ENCODE measurements at regions not wholly inside any gene's neighbourhood (a gene's known extent, or its start where the extent isn't known, plus 50 kb on each side); places are given as distances from the start of the nearest gene placed in this dataset.

GRCh38 chr20:57860576-57860975 lies 150.8 kb upstream of the PMEPA1 start:
- no peaks in the 10 kb centered on the region for H3K36me3 ChIP-seq
- no peaks in the 10 kb centered on the region for H3K27me3 ChIP-seq
- no peaks in the 10 kb centered on the region for H3K4me1 ChIP-seq
- TF ChIP-seq CTCF (IDR thresholded peaks at IDR 0.05): no peak
- TF ChIP-seq EP300 (IDR thresholded peaks at IDR 0.05): no peak
- no peak for TF ChIP-seq POLR2A (IDR thresholded peaks at IDR 0.05)
- no peak overlapping the region for H3K4me3 ChIP-seq
- H3K9me3 ChIP-seq: no peaks in the 10 kb centered on the region
- DNase-seq (ENCODE audit: low spot score in 2 of 2): no peak
- WGBS, 2 donors: 89 to 98% methylated on average over 6 of the region's 6 CpGs
- H3K27ac ChIP-seq: no peak overlapping the region

- H3K4me3 ChIP-seq: no peak overlapping the region
- no peak for DNase-seq (ENCODE audit: low spot score in 2 of 2)
- H3K27me3 ChIP-seq: no peaks in the 10 kb centered on the region
- H3K27ac ChIP-seq: no peak overlapping the region
- WGBS, 2 donors: 96 to 97% methylated on average over 2 of the region's 2 CpGs
- H3K36me3 ChIP-seq: no peaks in the 10 kb centered on the region
- no peaks in the 10 kb centered on the region for H3K4me1 ChIP-seq
- TF ChIP-seq CTCF (IDR thresholded peaks at IDR 0.05): no peak
- TF ChIP-seq POLR2A (IDR thresholded peaks at IDR 0.05): no peak
- TF ChIP-seq EP300 (IDR thresholded peaks at IDR 0.05): no peak
- H3K9me3 ChIP-seq: no peaks in the 10 kb centered on the region
These were observed 148.2 kb upstream of the PMEPA1 start for GRCh38 chr20:57857969-57858368.

- H3K27me3 ChIP-seq: no peaks in the 10 kb centered on the region
- TF ChIP-seq EP300 (IDR thresholded peaks at IDR 0.05) (no peak), POLR2A (IDR thresholded peaks at IDR 0.05) (no peak), CTCF (IDR thresholded peaks at IDR 0.05) (no peak)
- WGBS, 2 donors: 93 to 95% methylated on average over 2 of the region's 2 CpGs
These were observed 147.3 kb upstream of the PMEPA1 start for GRCh38 chr20:57857118-57857517.

GRCh38 chr20:57856658-57857057 lies 146.8 kb upstream of the PMEPA1 start:
- Histone ChIP-seq H3K4me1 (no peaks in the 10 kb centered on the region), H3K36me3 (no peaks in the 10 kb centered on the region), H3K4me3 (no peak overlapping the region), H3K27me3 (no peaks in the 10 kb centered on the region), H3K9me3 (no peaks in the 10 kb centered on the region), H3K27ac (no peak overlapping the region)
- DNase-seq (ENCODE audit: low spot score in 2 of 2): no peak
- WGBS, 2 donors: 95 to 100% methylated on average over 2 of the region's 2 CpGs
- TF ChIP-seq POLR2A (IDR thresholded peaks at IDR 0.05) (no peak), CTCF (IDR thresholded peaks at IDR 0.05) (no peak), EP300 (IDR thresholded peaks at IDR 0.05) (no peak)

More at GRCh38 chr20:57857118-57857517, 147.3 kb upstream of the PMEPA1 start:
- Histone ChIP-seq H3K4me3 (no peak overlapping the region), H3K4me1 (no peaks in the 10 kb centered on the region), H3K27ac (no peak overlapping the region), H3K9me3 (no peaks in the 10 kb centered on the region), H3K36me3 (no peaks in the 10 kb centered on the region)
- no peak for DNase-seq (ENCODE audit: low spot score in 2 of 2)

- Histone ChIP-seq H3K27me3 (no peaks in the 10 kb centered on the region), H3K9me3 (peaks cover 0 to 4% (median 0%) of the 10 kb centered on the region in 4 donors), H3K4me3 (no peak overlapping the region), H3K4me1 (no peaks in the 10 kb centered on the region), H3K27ac (no peak overlapping the region), H3K36me3 (no peaks in the 10 kb centered on the region)
- DNase-seq (ENCODE audit: low spot score in 2 of 2): no peak
- TF ChIP-seq POLR2A (IDR thresholded peaks at IDR 0.05) (no peak), CTCF (IDR thresholded peaks at IDR 0.05) (no peak), EP300 (IDR thresholded peaks at IDR 0.05) (no peak)
- WGBS, 2 donors: 61 to 62% methylated on average over 4 of the region's 4 CpGs
These were observed 142.0 kb upstream of the PMEPA1 start for GRCh38 chr20:57851796-57852195.

Measured in tibial nerve (tissue), 4 donors.